ENCODE measurements at regions not wholly inside any gene's neighbourhood (a gene's known extent, or its start where the extent isn't known, plus 50 kb on each side); places are given as distances from the start of the nearest gene placed in this dataset.
"Not testable (repeated sequence)": the region's sequence is repeated elsewhere in the genome, so short reads cannot be mapped to it uniquely, and the experiment has no call there.

GRCh38 chr3:63126530-63126929 lies 151.6 kb upstream of the SYNPR start:
- DNase-seq = no peak

- DNase-seq = no peak
Observed at GRCh38 chr3:63128380-63128779, 149.7 kb upstream of the SYNPR start.

GRCh38 chr3:63130625-63131024 lies 147.5 kb upstream of the SYNPR start:
- DNase-seq = no peak

- no peak for DNase-seq
Observed at GRCh38 chr3:63132461-63133250, 145.5 kb upstream of the SYNPR start.

- DNase-seq = no peak
Observed at GRCh38 chr3:63135367-63135766, 142.7 kb upstream of the SYNPR start.

GRCh38 chr3:63136249-63136648 lies 141.9 kb upstream of the SYNPR start:
- not testable (repeated sequence) for DNase-seq

- DNase-seq = no peak
Observed at GRCh38 chr3:63142681-63143080, 135.4 kb upstream of the SYNPR start.

GRCh38 chr3:63146154-63146553 lies 132.0 kb upstream of the SYNPR start:
- no peak for DNase-seq

- DNase-seq = no peak
Observed at GRCh38 chr3:63150880-63151279, 127.2 kb upstream of the SYNPR start.

GRCh38 chr3:63151897-63152296 lies 126.2 kb upstream of the SYNPR start:
- no peak for DNase-seq

GRCh38 chr3:63159764-63160163 lies 118.3 kb upstream of the SYNPR start:
- no peak for DNase-seq

GRCh38 chr3:63167113-63167512 lies 111.0 kb upstream of the SYNPR start:
- DNase-seq = no peak

- DNase-seq = no peak
Observed at GRCh38 chr3:63168179-63168578, 109.9 kb upstream of the SYNPR start.

GRCh38 chr3:63179862-63180522 lies 98.1 kb upstream of the SYNPR start:
- DNase-seq = no peak

- DNase-seq = peak; percentile 84
Observed at GRCh38 chr3:63192248-63192647, 85.9 kb upstream of the SYNPR start.

GRCh38 chr3:63193647-63194046 lies 84.5 kb upstream of the SYNPR start:
- peak in 1 of 2 experiments; percentile 18 for DNase-seq

- DNase-seq = no peak
Observed at GRCh38 chr3:63199606-63200005, 78.5 kb upstream of the SYNPR start.

GRCh38 chr3:63202529-63202928 lies 75.6 kb upstream of the SYNPR start:
- DNase-seq = no peak

- DNase-seq = no peak
Observed at GRCh38 chr3:63207066-63207590, 71.0 kb upstream of the SYNPR start.

- no peak for DNase-seq
Observed at GRCh38 chr3:63228087-63228486, 50.0 kb upstream of the SYNPR start.

Measured in NCI-H1930 (cell line).